ENCODE measurements at regions not wholly inside any gene's neighbourhood (a gene's known extent, or its start where the extent isn't known, plus 50 kb on each side); places are given as distances from the start of the nearest gene placed in this dataset.
"Not testable (repeated sequence)": the region's sequence is repeated elsewhere in the genome, so short reads cannot be mapped to it uniquely, and the experiment has no call there.

DNA sequence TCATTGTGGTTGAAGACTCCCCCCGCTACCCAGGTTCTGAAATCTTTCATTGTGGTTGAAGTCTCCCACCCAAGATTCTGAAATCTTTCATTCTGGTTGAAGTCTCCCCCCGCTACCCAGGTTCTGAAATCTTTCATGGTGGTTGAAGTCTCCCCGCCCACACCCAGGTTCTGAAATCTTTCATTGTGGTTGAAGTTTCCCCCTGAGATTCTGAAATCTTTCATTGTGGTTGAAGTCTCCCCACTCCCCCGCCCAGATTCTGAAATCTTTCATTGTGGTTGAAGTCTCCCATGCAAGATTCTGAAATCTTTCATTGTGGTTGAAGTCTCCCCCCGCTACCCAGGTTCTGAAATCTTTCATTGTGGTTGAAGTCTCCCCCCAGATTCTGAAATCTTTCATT lies 916.0 kb downstream of the BRD1 start:
- TF ChIP-seq, protein P1, sequence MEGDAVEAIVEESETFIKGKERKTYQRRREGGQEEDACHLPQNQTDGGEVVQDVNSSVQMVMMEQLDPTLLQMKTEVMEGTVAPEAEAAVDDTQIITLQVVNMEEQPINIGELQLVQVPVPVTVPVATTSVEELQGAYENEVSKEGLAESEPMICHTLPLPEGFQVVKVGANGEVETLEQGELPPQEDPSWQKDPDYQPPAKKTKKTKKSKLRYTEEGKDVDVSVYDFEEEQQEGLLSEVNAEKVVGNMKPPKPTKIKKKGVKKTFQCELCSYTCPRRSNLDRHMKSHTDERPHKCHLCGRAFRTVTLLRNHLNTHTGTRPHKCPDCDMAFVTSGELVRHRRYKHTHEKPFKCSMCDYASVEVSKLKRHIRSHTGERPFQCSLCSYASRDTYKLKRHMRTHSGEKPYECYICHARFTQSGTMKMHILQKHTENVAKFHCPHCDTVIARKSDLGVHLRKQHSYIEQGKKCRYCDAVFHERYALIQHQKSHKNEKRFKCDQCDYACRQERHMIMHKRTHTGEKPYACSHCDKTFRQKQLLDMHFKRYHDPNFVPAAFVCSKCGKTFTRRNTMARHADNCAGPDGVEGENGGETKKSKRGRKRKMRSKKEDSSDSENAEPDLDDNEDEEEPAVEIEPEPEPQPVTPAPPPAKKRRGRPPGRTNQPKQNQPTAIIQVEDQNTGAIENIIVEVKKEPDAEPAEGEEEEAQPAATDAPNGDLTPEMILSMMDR (conservative IDR thresholded peaks at IDR 0.05; ENCODE audit: low read length), result not testable (repeated sequence)
- TF ChIP-seq EZH2phosphoT487 (IDR thresholded peaks at IDR 0.05; ENCODE audit: borderline replicate concordance), result not testable (repeated sequence)
